GM12864 (cell line): ENCODE measurements at regions not wholly inside any gene's neighbourhood (a gene's known extent, or its start where the extent isn't known, plus 50 kb on each side); places are given as distances from the start of the nearest gene placed in this dataset.

ENCODE experiments used
- DNase-seq: peaks from one replicate; pipeline ENCODE4 v3.0.0-alpha.2; 2011; ENCODE audit warnings: low read depth
- H3K4me3 ChIP-seq: 2 replicates; pipeline ENCODE4 v1.5.1; 2011; ENCODE audit warnings: mild to moderate bottlenecking, low read depth, low read length, control low read depth
- CTCF ChIP-seq: IDR thresholded peaks from 2 replicates; pipeline ENCODE4 v1.5.1; 2011; ENCODE audit warnings: low read depth, mild to moderate bottlenecking, moderate library complexity, low read length, control low read depth, inconsistent platforms; ENCODE audit errors: missing control alignments

DNA sequence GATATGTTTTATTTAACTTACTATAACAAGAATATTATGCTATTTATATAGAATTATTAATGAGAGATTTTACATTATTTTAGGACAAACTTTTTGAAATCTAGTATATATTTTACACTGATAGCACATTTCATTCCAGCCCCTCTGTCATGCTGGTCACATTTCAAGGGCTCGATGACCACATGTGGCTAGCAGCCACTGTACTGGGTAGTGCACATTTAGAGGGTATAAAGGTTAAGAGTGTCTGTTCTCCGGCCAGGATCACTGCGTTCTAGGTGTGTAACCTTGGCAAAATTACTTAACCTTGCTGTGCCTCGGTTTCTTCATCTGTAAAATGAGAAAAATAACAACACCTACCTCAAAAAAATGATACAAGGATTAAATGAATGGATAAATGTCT is 87.2 kb upstream of the TNP1 start:
- DNase-seq, result no peak
- no peak overlapping the region for H3K4me3 ChIP-seq
- TF ChIP-seq CTCF, result no peak

- H3K4me3 ChIP-seq, result no peak overlapping the region
- no peak for DNase-seq
- TF ChIP-seq CTCF, result no peak
Measured at GRCh38 chr2:216944733-216945132, 84.9 kb upstream of the TNP1 start.

GRCh38 chr2:216943109-216943508 is 83.2 kb upstream of the TNP1 start:
- no peak for TF ChIP-seq CTCF
- no peak overlapping the region for H3K4me3 ChIP-seq
- no peak for DNase-seq

DNA sequence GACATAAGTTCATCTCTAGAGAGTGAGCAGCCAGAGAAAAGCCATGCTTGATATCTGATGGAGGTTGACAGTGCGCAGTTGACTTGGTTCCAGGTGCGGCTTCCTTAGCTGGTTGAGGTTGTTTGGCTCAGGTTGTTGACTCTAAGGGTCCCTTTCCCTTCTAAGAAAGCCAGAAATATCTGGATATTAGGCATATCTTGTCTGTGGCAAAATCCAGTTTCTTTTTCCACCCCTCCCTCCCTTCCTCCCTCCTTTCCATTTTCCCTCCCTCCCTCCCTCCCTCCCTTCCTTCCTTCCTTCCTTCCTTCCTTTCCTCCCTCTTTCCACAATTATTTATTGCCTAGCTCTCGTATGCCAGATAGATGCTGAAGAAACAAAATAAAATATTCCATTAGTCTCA is 82.6 kb upstream of the TNP1 start:
- H3K4me3 ChIP-seq, result no peak overlapping the region
- DNase-seq, result no peak
- no peak for TF ChIP-seq CTCF

- no peak for TF ChIP-seq CTCF
- DNase-seq, result no peak
- no peak overlapping the region for H3K4me3 ChIP-seq
Measured at GRCh38 chr2:216942016-216942415, 82.2 kb upstream of the TNP1 start.

- no peak overlapping the region for H3K4me3 ChIP-seq
- TF ChIP-seq CTCF, result no peak
- DNase-seq, result no peak
Measured at GRCh38 chr2:216936954-216937357, 77.1 kb upstream of the TNP1 start.

DNA sequence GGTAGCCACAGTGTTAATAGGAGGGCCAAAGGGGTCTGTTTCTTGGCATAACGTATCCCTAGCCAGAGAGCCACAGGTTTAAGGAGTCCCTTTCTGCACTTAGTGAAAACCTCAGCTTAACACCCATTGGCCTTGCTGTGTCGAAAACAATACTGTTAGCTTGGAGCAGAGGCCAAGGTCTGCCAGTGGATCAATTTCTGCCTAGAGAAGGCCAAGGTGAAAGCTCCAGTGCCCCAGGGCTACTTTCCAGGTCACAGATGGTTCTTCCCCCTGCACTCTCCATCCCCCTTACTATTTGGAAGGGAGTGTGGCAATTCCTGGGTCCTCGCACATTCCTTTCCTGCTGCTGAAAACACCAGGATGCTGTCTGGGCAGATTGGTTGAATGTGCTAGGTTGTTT is 74.8 kb upstream of the TNP1 start:
- no peak overlapping the region for H3K4me3 ChIP-seq
- no peak for TF ChIP-seq CTCF

More for the DNA sequence above, 74.8 kb upstream of the TNP1 start:
- DNase-seq, result no peak
